HG03469 (cell line): ENCODE measurements at regions not wholly inside any gene's neighbourhood (a gene's known extent, or its start where the extent isn't known, plus 50 kb on each side); places are given as distances from the start of the nearest gene placed in this dataset.

Experiments used
- ATAC-seq: cut with Tn5 transposase; IDR thresholded peaks from one replicate; pipeline ENCODE4 v1.9.1; 2021; ENCODE audit warnings: mild to moderate bottlenecking, moderate library complexity, moderate number of reproducible peaks; ENCODE audit not compliant: unreplicated experiment

GRCh38 chr21:35136106-35136505, 87.0 kb upstream of the RUNX1 start:
- ATAC-seq = no peak

- ATAC-seq = no peak
Measured at GRCh38 chr21:35135481-35135880, 86.4 kb upstream of the RUNX1 start.

- ATAC-seq = no peak
Measured at GRCh38 chr21:35134309-35134708, 85.2 kb upstream of the RUNX1 start.

- ATAC-seq = no peak
Measured at GRCh38 chr21:35128536-35128935, 79.4 kb upstream of the RUNX1 start.

GRCh38 chr21:35127851-35128250, 78.7 kb upstream of the RUNX1 start:
- ATAC-seq = no peak

GRCh38 chr21:35127026-35127425, 77.9 kb upstream of the RUNX1 start:
- ATAC-seq = no peak

GRCh38 chr21:35120631-35121180, 71.6 kb upstream of the RUNX1 start:
- no peak for ATAC-seq

GRCh38 chr21:35119501-35120047, 70.5 kb upstream of the RUNX1 start:
- no peak for ATAC-seq

GRCh38 chr21:35116777-35117176, 67.7 kb upstream of the RUNX1 start:
- ATAC-seq = no peak

GRCh38 chr21:35113064-35113463, 64.0 kb upstream of the RUNX1 start:
- no peak for ATAC-seq

- no peak for ATAC-seq
Measured at GRCh38 chr21:35111321-35111930, 62.3 kb upstream of the RUNX1 start.

- no peak for ATAC-seq
Measured at GRCh38 chr21:35108887-35109286, 59.8 kb upstream of the RUNX1 start.

GRCh38 chr21:35107520-35107919, 58.4 kb upstream of the RUNX1 start:
- ATAC-seq = no peak

GRCh38 chr21:35106246-35106835, 57.2 kb upstream of the RUNX1 start:
- ATAC-seq = no peak

- no peak for ATAC-seq
Measured at GRCh38 chr21:35102488-35103371, 53.6 kb upstream of the RUNX1 start.

- no peak for ATAC-seq
Measured at GRCh38 chr21:35100349-35100811, 51.3 kb upstream of the RUNX1 start.

GRCh38 chr21:35099310-35099709, 50.2 kb upstream of the RUNX1 start:
- ATAC-seq = no peak
